ENCODE measurements at regions not wholly inside any gene's neighbourhood (a gene's known extent, or its start where the extent isn't known, plus 50 kb on each side); places are given as distances from the start of the nearest gene placed in this dataset.

DNA sequence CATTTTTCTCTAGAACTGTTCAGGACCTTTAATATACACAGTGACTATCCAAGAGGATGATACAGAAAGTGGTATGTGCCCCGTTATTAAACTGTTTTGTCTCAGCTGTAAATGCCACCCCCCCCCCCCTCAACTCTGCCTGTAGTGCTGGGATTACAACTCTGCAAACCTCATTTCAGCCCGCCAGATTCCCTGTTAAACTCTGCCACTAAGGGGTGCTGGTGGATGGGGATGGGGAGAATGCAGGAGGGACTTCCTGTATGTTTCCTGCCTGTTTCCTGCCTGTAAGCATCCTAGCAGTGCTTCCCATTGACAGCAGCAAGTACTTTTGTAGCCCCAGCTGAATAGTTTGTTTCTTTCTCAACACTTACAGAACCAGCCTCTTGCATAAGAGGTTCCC is 301.7 kb upstream of the RORA start:
- in situ Hi-C loops (cut with MboI), result no loop called here
- CTCF ChIA-PET, result no interaction called here
- POLR2A ChIA-PET, result no interaction called here
- TF ChIP-seq RCOR1 (conservative IDR thresholded peaks at IDR 0.05; ENCODE audit: low read depth, low read length) (no peak), SIX5 (IDR thresholded peaks at IDR 0.05; ENCODE audit: low read depth, low read length, severe bottlenecking) (no peak)
- no TSS peak for BruUV-seq (replicated peaks)
- no peaks in the 10 kb centered on the region for H3K79me2 ChIP-seq (ENCODE audit: control insufficient read depth, insufficient read depth, low read length)
- H3K27me3 ChIP-seq (replicated peaks in 1 of 2; ENCODE audit: control insufficient read depth in 2 of 2, insufficient read depth in 2 of 2, low read length in 1 of 2), result no peaks in the 10 kb centered on the region; a peak in 2 of 4 replicates
- WGBS (ENCODE audit: insufficient coverage, insufficient replicate concordance, low lambda C conversion rate, missing lambda C conversion rate), result 8% methylated on average over 2 of the region's 2 CpGs
- DNase-seq (ENCODE audit: low read depth, low spot score) (no peak), FAIRE-seq (no peak), ATAC-seq (no peak)
- peaks cover 6% of the 10 kb centered on the region for H3K4me1 ChIP-seq (ENCODE audit: control insufficient read depth, insufficient read depth, low read length)
- no peak overlapping the region for H3K4me3 ChIP-seq
- H3K9me3 ChIP-seq (replicated peaks; ENCODE audit: control insufficient read depth, insufficient read depth, low read length), result no peaks in the 10 kb centered on the region
- no peak overlapping the region for H3K27ac ChIP-seq (ENCODE audit: control insufficient read depth, insufficient read depth)
- H3K4me2 ChIP-seq (ENCODE audit: control insufficient read depth, insufficient read depth), result no peak overlapping the region
- H2AFZ ChIP-seq (ENCODE audit: control insufficient read depth, low read depth, low read length), result no peak overlapping the region
- H3K9ac ChIP-seq (ENCODE audit: control insufficient read depth, insufficient read depth, low read length), result no peak overlapping the region
- intact Hi-C loops (cut with micrococcal nuclease; ENCODE audit: unreplicated experiment), result no loop called here
- SMC1A ChIA-PET (ENCODE audit: uncharacterized antibody, unreplicated experiment), result interaction anchor here (0.6 kb wide), 1 partner anchor 14 kb away, joined by 3 read pairs; no protein-coding TSS in a partner anchor
- RAD21 ChIA-PET (ENCODE audit: unreplicated experiment), result no interaction called here
- no peaks in the 10 kb centered on the region for H4K20me1 ChIP-seq (ENCODE audit: control insufficient read depth, insufficient read depth)
- H3K36me3 ChIP-seq (ENCODE audit: control insufficient read depth in 2 of 2, insufficient read depth in 2 of 2, low read length in 1 of 2), result no peaks in the 10 kb centered on the region

DNA sequence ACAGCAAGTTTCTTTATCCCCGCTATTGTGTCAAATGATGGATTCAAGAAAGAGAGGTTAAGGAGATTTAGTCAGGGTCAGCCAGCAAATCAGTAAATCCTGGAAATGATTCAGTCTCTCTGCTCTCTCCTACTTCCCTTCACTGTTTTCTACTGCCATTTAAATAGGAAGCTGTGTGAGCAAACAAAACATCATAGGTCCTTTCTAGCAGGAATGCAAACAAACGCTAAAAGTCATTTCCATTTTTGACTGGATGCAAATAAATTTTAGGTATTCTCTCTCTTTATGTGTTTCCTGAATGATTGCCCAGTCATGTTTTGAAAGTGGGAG is 299.4 kb upstream of the RORA start:
- H3K9me3 ChIP-seq (replicated peaks; ENCODE audit: control insufficient read depth, insufficient read depth, low read length), result no peaks in the 10 kb centered on the region
- no peaks in the 10 kb centered on the region for H3K79me2 ChIP-seq (ENCODE audit: control insufficient read depth, insufficient read depth, low read length)
- TF ChIP-seq HDGF (IDR thresholded peaks at IDR 0.05) (no peak), SREBF2 (IDR thresholded peaks at IDR 0.05; ENCODE audit: low read length) (no peak), NR2C1 (IDR thresholded peaks at IDR 0.05) (no peak)
- DNase-seq (ENCODE audit: low read depth, low spot score) (no peak), FAIRE-seq (peak; percentile 61), ATAC-seq (no peak)
- no peak overlapping the region for H3K27ac ChIP-seq (ENCODE audit: control insufficient read depth, insufficient read depth)
- no peaks in the 10 kb centered on the region for H3K36me3 ChIP-seq (ENCODE audit: control insufficient read depth in 2 of 2, insufficient read depth in 2 of 2, low read length in 1 of 2)
- H3K4me2 ChIP-seq (ENCODE audit: control insufficient read depth, insufficient read depth), result peak overlapping the region; percentile 50; the same call in 1 of the 2 replicates
- H3K27me3 ChIP-seq (replicated peaks in 1 of 2; ENCODE audit: control insufficient read depth in 2 of 2, insufficient read depth in 2 of 2, low read length in 1 of 2), result no peaks in the 10 kb centered on the region; a peak in 2 of 4 replicates
- ChIA-PET CTCF (interaction anchor here (1.2 kb wide), 1 partner anchor 12 kb away, joined by 3 read pairs; no protein-coding TSS in a partner anchor), POLR2A (no interaction called here), RAD21 (ENCODE audit: unreplicated experiment) (no interaction called here), SMC1A (ENCODE audit: uncharacterized antibody, unreplicated experiment) (no interaction called here)
- no peaks in the 10 kb centered on the region for H4K20me1 ChIP-seq (ENCODE audit: control insufficient read depth, insufficient read depth)
- no peak overlapping the region for H2AFZ ChIP-seq (ENCODE audit: control insufficient read depth, low read depth, low read length)
- H3K4me3 ChIP-seq, result no peak overlapping the region
- in situ Hi-C loops (cut with MboI), result no loop called here
- WGBS (ENCODE audit: insufficient coverage, insufficient replicate concordance, low lambda C conversion rate, missing lambda C conversion rate), result 2% methylated on average over 2 of the region's 2 CpGs
- BruUV-seq (replicated peaks), result no TSS peak
- H3K9ac ChIP-seq (ENCODE audit: control insufficient read depth, insufficient read depth, low read length), result no peak overlapping the region
- intact Hi-C loops (cut with micrococcal nuclease; ENCODE audit: unreplicated experiment), result no loop called here
- peaks cover 6% of the 10 kb centered on the region for H3K4me1 ChIP-seq (ENCODE audit: control insufficient read depth, insufficient read depth, low read length)
